ENCODE measurements at regions not wholly inside any gene's neighbourhood (a gene's known extent, or its start where the extent isn't known, plus 50 kb on each side); places are given as distances from the start of the nearest gene placed in this dataset.

DNA sequence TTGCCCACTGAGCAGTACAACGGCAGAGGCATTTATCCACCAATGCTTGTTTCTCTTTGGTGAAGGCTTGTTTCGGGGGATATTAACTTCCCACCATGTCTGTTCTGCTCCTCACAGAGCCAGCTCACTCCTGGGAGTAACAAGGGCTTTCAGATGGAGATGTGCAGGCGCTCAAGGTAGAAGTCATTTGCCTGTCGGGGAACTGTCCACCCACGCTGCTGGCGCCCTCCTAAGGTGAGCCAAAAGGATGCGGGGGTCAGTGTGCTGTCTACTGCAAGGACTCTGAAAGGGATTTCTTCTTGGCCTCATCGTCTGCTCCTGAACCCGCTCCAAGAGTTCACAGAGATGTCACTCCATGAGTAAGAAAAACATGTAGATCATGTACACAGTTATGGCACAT lies 57.0 kb upstream of the CYRIA start:
- TF ChIP-seq EP300 (conservative IDR thresholded peaks at IDR 0.05; ENCODE audit: poor library complexity, severe bottlenecking) (no peak), TAF1 (IDR thresholded peaks at IDR 0.05; ENCODE audit: low read depth) (no peak), EZH2 (IDR thresholded peaks at IDR 0.05; ENCODE audit: borderline replicate concordance, insufficient read depth, low read length, poor library complexity, severe bottlenecking) (no peak), POLR2AphosphoS5 (IDR thresholded peaks at IDR 0.05) (no peak), SMC3 (conservative IDR thresholded peaks at IDR 0.05; ENCODE audit: poor library complexity) (no peak)
- TF ChIP-seq, protein P1, sequence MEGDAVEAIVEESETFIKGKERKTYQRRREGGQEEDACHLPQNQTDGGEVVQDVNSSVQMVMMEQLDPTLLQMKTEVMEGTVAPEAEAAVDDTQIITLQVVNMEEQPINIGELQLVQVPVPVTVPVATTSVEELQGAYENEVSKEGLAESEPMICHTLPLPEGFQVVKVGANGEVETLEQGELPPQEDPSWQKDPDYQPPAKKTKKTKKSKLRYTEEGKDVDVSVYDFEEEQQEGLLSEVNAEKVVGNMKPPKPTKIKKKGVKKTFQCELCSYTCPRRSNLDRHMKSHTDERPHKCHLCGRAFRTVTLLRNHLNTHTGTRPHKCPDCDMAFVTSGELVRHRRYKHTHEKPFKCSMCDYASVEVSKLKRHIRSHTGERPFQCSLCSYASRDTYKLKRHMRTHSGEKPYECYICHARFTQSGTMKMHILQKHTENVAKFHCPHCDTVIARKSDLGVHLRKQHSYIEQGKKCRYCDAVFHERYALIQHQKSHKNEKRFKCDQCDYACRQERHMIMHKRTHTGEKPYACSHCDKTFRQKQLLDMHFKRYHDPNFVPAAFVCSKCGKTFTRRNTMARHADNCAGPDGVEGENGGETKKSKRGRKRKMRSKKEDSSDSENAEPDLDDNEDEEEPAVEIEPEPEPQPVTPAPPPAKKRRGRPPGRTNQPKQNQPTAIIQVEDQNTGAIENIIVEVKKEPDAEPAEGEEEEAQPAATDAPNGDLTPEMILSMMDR (IDR thresholded peaks at IDR 0.05; ENCODE audit: poor library complexity, severe bottlenecking), result no peak
- TF ChIP-seq, protein P2, sequence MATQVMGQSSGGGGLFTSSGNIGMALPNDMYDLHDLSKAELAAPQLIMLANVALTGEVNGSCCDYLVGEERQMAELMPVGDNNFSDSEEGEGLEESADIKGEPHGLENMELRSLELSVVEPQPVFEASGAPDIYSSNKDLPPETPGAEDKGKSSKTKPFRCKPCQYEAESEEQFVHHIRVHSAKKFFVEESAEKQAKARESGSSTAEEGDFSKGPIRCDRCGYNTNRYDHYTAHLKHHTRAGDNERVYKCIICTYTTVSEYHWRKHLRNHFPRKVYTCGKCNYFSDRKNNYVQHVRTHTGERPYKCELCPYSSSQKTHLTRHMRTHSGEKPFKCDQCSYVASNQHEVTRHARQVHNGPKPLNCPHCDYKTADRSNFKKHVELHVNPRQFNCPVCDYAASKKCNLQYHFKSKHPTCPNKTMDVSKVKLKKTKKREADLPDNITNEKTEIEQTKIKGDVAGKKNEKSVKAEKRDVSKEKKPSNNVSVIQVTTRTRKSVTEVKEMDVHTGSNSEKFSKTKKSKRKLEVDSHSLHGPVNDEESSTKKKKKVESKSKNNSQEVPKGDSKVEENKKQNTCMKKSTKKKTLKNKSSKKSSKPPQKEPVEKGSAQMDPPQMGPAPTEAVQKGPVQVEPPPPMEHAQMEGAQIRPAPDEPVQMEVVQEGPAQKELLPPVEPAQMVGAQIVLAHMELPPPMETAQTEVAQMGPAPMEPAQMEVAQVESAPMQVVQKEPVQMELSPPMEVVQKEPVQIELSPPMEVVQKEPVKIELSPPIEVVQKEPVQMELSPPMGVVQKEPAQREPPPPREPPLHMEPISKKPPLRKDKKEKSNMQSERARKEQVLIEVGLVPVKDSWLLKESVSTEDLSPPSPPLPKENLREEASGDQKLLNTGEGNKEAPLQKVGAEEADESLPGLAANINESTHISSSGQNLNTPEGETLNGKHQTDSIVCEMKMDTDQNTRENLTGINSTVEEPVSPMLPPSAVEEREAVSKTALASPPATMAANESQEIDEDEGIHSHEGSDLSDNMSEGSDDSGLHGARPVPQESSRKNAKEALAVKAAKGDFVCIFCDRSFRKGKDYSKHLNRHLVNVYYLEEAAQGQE (IDR thresholded peaks at IDR 0.05; ENCODE audit: borderline replicate concordance), result no peak

Data from neural cell (in vitro differentiated cells).